ENCODE measurements at regions not wholly inside any gene's neighbourhood (a gene's known extent, or its start where the extent isn't known, plus 50 kb on each side); places are given as distances from the start of the nearest gene placed in this dataset.

- peaks cover 0 to 12% of the 10 kb centered on the region in 2 donors for H3K9me3 ChIP-seq
- ATAC-seq (no peak), DNase-seq (no peak)
- TF ChIP-seq CTCF (IDR thresholded peaks at IDR 0.05) = no peak
- no peaks in the 10 kb centered on the region for H3K27me3 ChIP-seq
- H3K27ac ChIP-seq = no peak overlapping the region
- H3K4me1 ChIP-seq = peaks cover 10% of the 10 kb centered on the region in 2 donors
- no peaks in the 10 kb centered on the region for H3K36me3 ChIP-seq
- intact Hi-C loops (cut with DNase I) = no loop called here
- no peak overlapping the region for H3K4me3 ChIP-seq
Measured at GRCh38 chr2:236984046-236984445, 101.6 kb upstream of the COPS8 start.

- DNase-seq (no peak), ATAC-seq (peak; percentile 6)
- intact Hi-C loops (cut with DNase I) = no loop called here
- H3K27ac ChIP-seq = no peak overlapping the region
- H3K4me1 ChIP-seq = peaks cover 12 to 20% of the 10 kb centered on the region in 2 donors
- H3K36me3 ChIP-seq = no peaks in the 10 kb centered on the region
- peaks cover 0 to 12% of the 10 kb centered on the region in 2 donors for H3K9me3 ChIP-seq
- no peaks in the 10 kb centered on the region for H3K27me3 ChIP-seq
- no peak overlapping the region for H3K4me3 ChIP-seq
- no peak for TF ChIP-seq CTCF (IDR thresholded peaks at IDR 0.05)
Measured at GRCh38 chr2:236985761-236986339, 99.8 kb upstream of the COPS8 start.

GRCh38 chr2:236986524-236987330, 99.0 kb upstream of the COPS8 start:
- Histone ChIP-seq H3K4me1 (peaks cover 12 to 20% of the 10 kb centered on the region in 2 donors), H3K27ac (no peak overlapping the region), H3K4me3 (no peak overlapping the region), H3K9me3 (peaks cover 0 to 12% of the 10 kb centered on the region in 2 donors), H3K27me3 (no peaks in the 10 kb centered on the region), H3K36me3 (no peaks in the 10 kb centered on the region)
- intact Hi-C loops (cut with DNase I) = no loop called here
- ATAC-seq (peak; percentile 84), DNase-seq (peak in 2 of 4 donors; percentile 51 to 64)
- no peak for TF ChIP-seq CTCF (IDR thresholded peaks at IDR 0.05)

GRCh38 chr2:236988216-236988615, 97.5 kb upstream of the COPS8 start:
- H3K4me1 ChIP-seq = peaks cover 12 to 20% of the 10 kb centered on the region in 2 donors
- peak overlapping the region in 1 of 2 donors; percentile 83 for H3K27ac ChIP-seq
- H3K4me3 ChIP-seq = no peak overlapping the region
- H3K36me3 ChIP-seq = no peaks in the 10 kb centered on the region
- DNase-seq (no peak), ATAC-seq (no peak)
- TF ChIP-seq CTCF (IDR thresholded peaks at IDR 0.05) = no peak
- intact Hi-C loops (cut with DNase I) = no loop called here
- peaks cover 0 to 6% of the 10 kb centered on the region in 2 donors for H3K9me3 ChIP-seq
- H3K27me3 ChIP-seq = no peaks in the 10 kb centered on the region

All from left lung (tissue), 4 donors.